ENCODE measurements at regions not wholly inside any gene's neighbourhood (a gene's known extent, or its start where the extent isn't known, plus 50 kb on each side); places are given as distances from the start of the nearest gene placed in this dataset.

GRCh38 chr12:66921151-66921550, 242.3 kb upstream of the GRIP1 start:
- TF ChIP-seq POLR2AphosphoS5 (IDR thresholded peaks at IDR 0.05) (no peak), CTCF (IDR thresholded peaks at IDR 0.05) (no peak)

Data from breast epithelium (tissue), 3 donors.